HG03571 (cell line): ENCODE measurements at regions not wholly inside any gene's neighbourhood (a gene's known extent, or its start where the extent isn't known, plus 50 kb on each side); places are given as distances from the start of the nearest gene placed in this dataset.

Experiments
- ATAC-seq: cut with Tn5 transposase; IDR thresholded peaks from one replicate; pipeline ENCODE4 v1.9.1; 2021; ENCODE audit not compliant: unreplicated experiment

GRCh38 chr5:73312146-73312871 is 136.3 kb downstream of the FOXD1 start:
- no peak for ATAC-seq

DNA sequence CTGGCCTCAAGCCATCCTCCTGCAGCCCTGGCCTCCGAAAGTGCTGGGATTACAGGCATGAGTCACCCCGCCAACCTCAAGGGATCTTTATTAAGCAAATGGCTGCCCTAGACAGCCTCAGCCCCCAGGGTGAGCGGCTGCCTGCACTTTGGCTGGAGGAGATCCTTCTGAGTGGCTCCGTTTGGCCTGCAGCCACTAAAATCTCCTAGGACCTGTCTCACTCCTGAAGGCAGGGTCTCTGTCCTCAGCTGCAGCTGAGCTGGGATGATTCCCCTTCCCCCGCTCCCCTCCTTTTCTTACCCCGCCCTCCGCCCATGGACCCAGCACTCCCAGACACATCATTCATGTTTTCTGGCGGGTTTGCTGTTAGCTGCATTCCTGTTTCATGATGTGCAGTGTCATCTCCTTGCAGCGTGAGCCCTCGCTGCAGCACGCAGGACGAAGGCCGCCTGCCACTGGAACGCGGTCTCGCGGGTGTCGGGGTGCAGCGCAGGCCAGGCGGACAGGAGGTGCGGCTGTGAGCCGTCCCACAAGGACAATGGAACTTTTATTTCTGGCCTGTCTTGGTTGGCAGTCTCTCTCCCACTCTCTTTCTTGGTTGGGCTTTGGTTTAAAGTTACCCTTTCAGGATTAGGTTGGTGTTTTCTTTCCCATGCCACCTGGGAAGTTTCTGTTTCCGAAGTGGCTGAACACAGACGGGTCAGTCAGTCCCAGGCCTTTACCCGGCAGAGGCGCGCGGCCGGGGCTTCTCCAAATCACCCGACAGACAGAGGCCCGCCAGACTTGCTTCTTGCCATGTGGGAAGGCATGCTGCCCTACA is 137.1 kb downstream of the FOXD1 start:
- no peak for ATAC-seq

- ATAC-seq, result no peak
Observed at GRCh38 chr5:73307645-73308355, 134.8 kb downstream of the TMEM174 start.

GRCh38 chr5:73306741-73307275 is 133.8 kb downstream of the TMEM174 start:
- ATAC-seq, result no peak

DNA sequence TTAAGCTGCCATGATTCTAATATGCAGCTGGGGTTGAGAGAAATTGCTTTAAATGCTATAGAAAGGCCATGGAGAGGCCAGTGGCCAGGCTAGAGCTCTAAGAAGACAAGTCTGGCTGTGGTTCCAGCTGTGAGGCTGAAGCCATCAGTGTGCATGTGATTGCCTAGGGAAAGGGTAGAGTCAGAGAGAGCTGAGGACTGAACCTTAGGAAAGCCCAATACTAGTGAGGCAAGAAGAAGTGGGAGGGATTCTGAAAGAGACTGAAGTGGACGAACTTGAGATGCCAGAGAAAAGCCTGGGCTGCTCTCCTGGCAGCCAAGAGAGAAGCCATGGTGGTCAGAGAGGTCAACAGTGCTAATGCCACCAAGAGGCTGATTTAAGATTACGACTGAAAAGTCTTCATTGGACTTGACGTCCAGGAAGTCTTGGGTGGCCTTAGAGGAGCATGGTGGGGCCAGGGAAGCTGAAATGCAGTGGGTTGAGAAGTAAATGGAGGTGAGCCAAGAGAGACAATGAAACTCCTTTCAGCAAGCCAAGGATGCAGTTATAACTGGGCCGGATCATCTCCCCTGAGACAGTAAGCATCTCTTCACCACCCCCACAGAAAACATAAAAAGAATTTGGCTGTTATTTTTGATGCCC is 133.2 kb downstream of the TMEM174 start:
- ATAC-seq, result no peak

DNA sequence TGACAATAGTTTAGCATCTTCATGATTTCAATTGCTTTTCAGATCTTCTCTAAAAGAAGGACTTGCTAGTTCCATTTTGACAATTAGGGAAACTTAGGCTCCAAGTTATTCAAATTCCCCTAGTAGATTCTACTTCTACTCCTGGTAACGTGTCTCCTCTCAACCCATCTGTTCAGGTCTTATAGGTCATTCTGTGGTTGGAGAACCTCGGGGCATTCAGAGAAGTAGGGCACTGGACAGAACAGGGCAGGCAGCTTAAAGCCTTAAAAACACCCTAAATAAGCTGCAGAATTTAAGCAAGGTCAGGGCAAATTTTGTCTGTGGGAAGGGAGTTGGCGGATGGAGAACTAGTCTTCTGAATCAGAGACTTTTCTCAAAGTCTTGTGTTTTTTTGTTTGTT is 132.4 kb downstream of the TMEM174 start:
- no peak for ATAC-seq

DNA sequence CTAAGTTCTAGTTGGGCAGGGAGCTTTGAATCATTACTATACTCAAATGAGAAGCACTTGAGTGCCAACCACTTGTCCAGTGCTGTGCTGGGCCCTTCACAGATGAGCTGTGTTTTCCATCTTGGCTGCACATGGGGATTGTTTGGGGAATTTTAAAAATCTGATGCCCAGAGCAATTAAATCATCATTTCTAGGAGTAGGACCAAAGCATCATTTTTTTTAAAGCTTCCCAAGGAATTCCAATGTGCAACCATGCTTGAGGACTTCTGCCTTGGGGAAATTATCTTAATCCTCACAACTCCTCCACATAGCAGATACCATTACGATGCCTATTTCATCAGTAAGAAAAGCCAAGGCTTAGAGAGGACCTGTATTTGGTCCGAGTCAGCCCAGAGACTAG is 131.4 kb downstream of the TMEM174 start:
- ATAC-seq, result no peak

- ATAC-seq, result no peak
Observed at GRCh38 chr5:73303148-73304079, 130.4 kb downstream of the TMEM174 start.

DNA sequence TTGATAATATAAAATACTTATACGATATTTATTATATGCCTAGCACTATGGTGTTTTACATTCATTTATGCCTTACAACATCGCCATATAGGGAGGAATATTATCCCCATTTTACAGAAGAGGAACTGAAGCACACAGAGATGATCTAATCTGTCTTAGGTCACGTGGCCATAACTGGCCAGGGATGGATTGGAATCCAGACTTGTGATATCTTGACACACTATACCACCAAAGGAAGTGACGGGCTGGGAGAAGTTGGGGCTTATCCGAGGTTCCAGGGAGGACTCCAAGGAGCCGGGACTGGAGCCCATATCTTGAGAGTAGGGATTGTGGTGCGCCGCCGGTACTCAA is 129.8 kb downstream of the TMEM174 start:
- no peak for ATAC-seq

- no peak for ATAC-seq
Observed at GRCh38 chr5:73301208-73301901, 128.4 kb downstream of the TMEM174 start.

GRCh38 chr5:73300337-73301207 is 127.6 kb downstream of the TMEM174 start:
- ATAC-seq, result no peak

DNA sequence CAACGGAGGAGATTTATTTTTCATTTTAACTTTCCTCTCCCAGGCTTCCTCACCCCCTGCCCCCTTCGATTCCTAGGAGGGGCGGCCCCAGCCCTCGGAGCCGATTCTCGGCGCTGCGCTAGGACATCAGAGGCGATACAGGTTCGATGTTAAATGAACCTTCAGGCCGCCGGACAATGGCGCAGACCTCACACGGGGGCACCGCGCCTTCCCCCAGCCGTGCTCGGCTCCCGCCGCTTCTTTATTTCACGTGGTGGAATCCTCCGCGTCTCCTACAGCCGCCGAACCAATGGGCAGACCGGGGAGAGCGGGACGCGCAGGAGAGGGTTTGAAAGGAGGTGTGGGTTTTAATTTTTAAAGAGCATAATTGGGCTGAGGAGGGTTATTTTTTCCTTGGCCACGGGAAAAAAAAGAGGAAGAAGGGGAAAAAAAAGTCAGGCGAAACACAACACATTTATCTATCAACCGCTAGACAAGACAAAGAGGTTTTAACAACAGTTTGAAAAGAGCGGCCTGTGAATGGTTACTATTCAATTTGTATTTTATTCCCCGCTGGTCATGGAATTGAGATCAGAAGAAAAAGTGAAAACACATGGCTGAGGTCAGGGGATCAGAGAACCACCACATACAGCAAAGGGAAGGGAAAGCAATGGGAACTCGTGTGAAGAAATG is 126.8 kb downstream of the TMEM174 start:
- ATAC-seq, result no peak

GRCh38 chr5:73298772-73299630 is 126.0 kb downstream of the TMEM174 start:
- ATAC-seq, result no peak

- no peak for ATAC-seq
Observed at GRCh38 chr5:73298251-73298771, 125.3 kb downstream of the TMEM174 start.

DNA sequence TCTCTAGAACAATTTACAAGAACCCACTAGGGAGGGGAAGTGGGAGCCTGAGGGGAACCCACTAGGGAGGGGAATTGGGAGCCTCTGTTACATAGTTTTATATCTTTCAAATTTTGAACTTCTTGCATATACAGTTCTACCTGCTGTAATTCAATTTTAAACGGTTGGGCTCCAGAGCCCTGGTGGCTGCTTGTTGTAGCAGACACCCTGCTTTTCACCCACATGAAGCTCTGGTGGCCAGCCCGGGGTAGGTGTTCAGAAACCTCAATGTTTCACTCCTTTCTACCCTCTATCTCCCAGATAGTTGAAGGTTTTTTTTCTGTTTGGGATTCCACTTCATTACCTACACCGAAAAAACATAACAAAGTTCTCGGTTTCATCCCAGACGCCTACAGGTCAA is 124.4 kb downstream of the TMEM174 start:
- ATAC-seq, result no peak

DNA sequence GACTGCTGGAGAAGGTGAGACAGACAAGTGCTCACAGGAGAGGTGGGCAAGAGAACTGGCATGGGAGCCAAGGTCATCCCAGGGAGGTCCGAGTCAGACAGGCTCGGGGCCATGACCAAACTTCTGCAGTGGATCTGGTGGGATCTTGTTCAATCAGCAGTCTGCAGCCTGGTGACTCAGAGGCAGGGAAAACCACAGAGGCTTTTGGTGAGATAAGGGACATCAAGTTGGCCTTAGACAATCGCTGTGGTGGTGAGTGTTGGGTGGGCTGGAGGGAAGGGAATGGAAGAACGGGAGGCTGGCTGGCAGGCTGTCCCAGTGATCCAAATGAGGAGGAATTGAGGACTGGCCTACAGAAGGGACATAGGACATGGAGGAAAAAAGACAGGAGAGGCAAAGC is 123.8 kb downstream of the TMEM174 start:
- ATAC-seq, result no peak

DNA sequence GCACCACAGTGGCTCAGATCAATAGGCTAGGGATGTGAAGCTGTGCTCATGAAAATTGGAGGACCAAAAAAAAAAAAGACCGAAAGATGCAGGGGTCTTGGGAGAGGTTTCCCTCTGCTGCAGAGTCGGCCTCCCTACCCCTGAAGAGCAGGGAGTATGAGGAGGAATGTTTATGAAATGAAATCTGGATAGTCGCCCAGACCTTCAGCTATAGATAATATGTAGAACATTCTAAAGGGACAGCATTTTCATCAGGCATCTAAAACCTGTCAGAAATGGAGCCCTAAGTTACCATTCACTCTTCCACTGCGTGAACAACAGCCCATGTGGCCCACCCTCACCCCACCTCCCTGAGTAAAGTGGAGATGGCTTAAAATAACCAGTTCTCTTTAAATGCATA is 122.9 kb downstream of the TMEM174 start:
- no peak for ATAC-seq
